WTC11 (cell line): ENCODE measurements at regions not wholly inside any gene's neighbourhood (a gene's known extent, or its start where the extent isn't known, plus 50 kb on each side); places are given as distances from the start of the nearest gene placed in this dataset.

Experiments used
- MAX ChIP-seq: sonication (generic); formaldehyde crosslinking; IDR thresholded peaks from 2 replicates; pipeline ENCODE4 v1.8.0; 2022; ENCODE audit warnings: mild to moderate bottlenecking, missing genetic modification reagents
- NFE2L1 ChIP-seq: sonication (generic); formaldehyde crosslinking; IDR thresholded peaks from 2 replicates; pipeline ENCODE4 v1.8.1; 2023; ENCODE audit warnings: missing genetic modification reagents
- SOX15 ChIP-seq: fragments of 250-450 bp; sonication (Bioruptor Pico); IDR thresholded peaks from 2 replicates; pipeline ENCODE4 v1.9.0; 2021; ENCODE audit warnings: mild to moderate bottlenecking
- TF ChIP-seq, protein P1 (sequence below): sonication (generic); formaldehyde crosslinking; IDR thresholded peaks from 2 replicates; pipeline ENCODE4 v1.8.0; 2023; ENCODE audit warnings: mild to moderate bottlenecking, missing genetic modification reagents

- TF ChIP-seq NFE2L1 (CRISPR knock-in tag) (no peak), MAX (no peak), SOX15 (no peak)
- TF ChIP-seq, protein P1, sequence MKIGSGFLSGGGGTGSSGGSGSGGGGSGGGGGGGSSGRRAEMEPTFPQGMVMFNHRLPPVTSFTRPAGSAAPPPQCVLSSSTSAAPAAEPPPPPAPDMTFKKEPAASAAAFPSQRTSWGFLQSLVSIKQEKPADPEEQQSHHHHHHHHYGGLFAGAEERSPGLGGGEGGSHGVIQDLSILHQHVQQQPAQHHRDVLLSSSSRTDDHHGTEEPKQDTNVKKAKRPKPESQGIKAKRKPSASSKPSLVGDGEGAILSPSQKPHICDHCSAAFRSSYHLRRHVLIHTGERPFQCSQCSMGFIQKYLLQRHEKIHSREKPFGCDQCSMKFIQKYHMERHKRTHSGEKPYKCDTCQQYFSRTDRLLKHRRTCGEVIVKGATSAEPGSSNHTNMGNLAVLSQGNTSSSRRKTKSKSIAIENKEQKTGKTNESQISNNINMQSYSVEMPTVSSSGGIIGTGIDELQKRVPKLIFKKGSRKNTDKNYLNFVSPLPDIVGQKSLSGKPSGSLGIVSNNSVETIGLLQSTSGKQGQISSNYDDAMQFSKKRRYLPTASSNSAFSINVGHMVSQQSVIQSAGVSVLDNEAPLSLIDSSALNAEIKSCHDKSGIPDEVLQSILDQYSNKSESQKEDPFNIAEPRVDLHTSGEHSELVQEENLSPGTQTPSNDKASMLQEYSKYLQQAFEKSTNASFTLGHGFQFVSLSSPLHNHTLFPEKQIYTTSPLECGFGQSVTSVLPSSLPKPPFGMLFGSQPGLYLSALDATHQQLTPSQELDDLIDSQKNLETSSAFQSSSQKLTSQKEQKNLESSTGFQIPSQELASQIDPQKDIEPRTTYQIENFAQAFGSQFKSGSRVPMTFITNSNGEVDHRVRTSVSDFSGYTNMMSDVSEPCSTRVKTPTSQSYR = no peak
These were observed 143.7 kb upstream of the CSF3R start for GRCh38 chr1:36626435-36626834.
